Tibial nerve (tissue), 3 donors: ENCODE measurements at regions not wholly inside any gene's neighbourhood (a gene's known extent, or its start where the extent isn't known, plus 50 kb on each side); places are given as distances from the start of the nearest gene placed in this dataset.

Source experiments
- POLR2A ChIP-seq, 2 donors: fragments of 450-650 bp; IDR thresholded peaks; one replicate each; pipeline ENCODE4 v1.6.1; 2017; ENCODE audit warnings: antibody characterized with exemption in 2 of 2, mild to moderate bottlenecking in 2 of 2, moderate library complexity in 2 of 2
- TF ChIP-seq, protein P1 (sequence below), 5 experiments: fragments of 200-600 bp in 3 of 5; fragments of 450-650 bp in 2 of 5; sonication (generic) in 3 of 5; IDR thresholded peaks; one replicate each; pipeline ENCODE4 v1.5.1; 2016 to 2019; ENCODE audit warnings: antibody characterized with exemption in 5 of 5, mild to moderate bottlenecking in 3 of 5, moderate library complexity in 2 of 5

DNA sequence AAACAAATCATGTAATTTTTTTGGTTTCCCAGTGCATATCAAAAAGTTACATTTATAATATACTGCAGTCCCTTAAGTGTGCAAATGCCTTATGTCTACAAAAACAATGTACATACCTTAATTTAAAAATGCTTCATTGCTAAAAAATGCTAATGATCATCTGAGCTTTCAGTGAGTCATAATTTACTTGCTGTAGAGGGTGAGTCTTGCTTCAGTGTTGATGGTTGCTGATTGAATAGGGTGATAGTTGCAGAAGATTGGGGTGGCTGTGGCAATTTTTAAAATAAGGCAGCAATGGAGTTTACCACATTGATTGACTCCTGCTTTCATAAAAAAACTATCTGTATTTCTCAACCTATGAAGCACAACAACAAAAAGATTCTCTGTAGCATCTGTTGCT, 613.9 kb downstream of the TBC1D4 start:
- TF ChIP-seq, protein P1, sequence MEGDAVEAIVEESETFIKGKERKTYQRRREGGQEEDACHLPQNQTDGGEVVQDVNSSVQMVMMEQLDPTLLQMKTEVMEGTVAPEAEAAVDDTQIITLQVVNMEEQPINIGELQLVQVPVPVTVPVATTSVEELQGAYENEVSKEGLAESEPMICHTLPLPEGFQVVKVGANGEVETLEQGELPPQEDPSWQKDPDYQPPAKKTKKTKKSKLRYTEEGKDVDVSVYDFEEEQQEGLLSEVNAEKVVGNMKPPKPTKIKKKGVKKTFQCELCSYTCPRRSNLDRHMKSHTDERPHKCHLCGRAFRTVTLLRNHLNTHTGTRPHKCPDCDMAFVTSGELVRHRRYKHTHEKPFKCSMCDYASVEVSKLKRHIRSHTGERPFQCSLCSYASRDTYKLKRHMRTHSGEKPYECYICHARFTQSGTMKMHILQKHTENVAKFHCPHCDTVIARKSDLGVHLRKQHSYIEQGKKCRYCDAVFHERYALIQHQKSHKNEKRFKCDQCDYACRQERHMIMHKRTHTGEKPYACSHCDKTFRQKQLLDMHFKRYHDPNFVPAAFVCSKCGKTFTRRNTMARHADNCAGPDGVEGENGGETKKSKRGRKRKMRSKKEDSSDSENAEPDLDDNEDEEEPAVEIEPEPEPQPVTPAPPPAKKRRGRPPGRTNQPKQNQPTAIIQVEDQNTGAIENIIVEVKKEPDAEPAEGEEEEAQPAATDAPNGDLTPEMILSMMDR (IDR thresholded peaks at IDR 0.05) = no peak
- no peak for TF ChIP-seq POLR2A (IDR thresholded peaks at IDR 0.05)
